ENCODE measurements at regions not wholly inside any gene's neighbourhood (a gene's known extent, or its start where the extent isn't known, plus 50 kb on each side); places are given as distances from the start of the nearest gene placed in this dataset.

GRCh38 chrX:20383477-20383876, 116.8 kb upstream of the RPS6KA3 start:
- no peak for DNase-seq
- Mint-ChIP-seq H3K27ac (no peak overlapping the region), H3K9me3 (peaks cover 0 to 2% (median 0%) of the 10 kb centered on the region in 9 donors), H3K27me3 (no peaks in the 10 kb centered on the region), H3K4me3 (no peak overlapping the region), H3K36me3 (no peaks in the 10 kb centered on the region), H3K4me1 (peaks cover 6 to 14% (median 11%) of the 10 kb centered on the region in 4 donors)
- POLR2A ChIA-PET: no interaction called here
- no peak for ATAC-seq

- POLR2A ChIA-PET: no interaction called here
- Mint-ChIP-seq H3K27me3 (no peaks in the 10 kb centered on the region), H3K36me3 (no peaks in the 10 kb centered on the region), H3K4me1 (peaks cover 8 to 19% (median 14%) of the 10 kb centered on the region in 4 donors), H3K27ac (peak overlapping the region in 2 of 10 donors; percentile 19 to 56), H3K9me3 (peaks cover 0 to 2% (median 0%) of the 10 kb centered on the region in 9 donors), H3K4me3 (peak overlapping the region in 3 of 10 donors; percentile 2 to 42 (median 33))
- ATAC-seq (no peak), DNase-seq (no peak)
Observed at GRCh38 chrX:20382518-20383297, 116.0 kb upstream of the RPS6KA3 start.

GRCh38 chrX:20382082-20382481, 115.4 kb upstream of the RPS6KA3 start:
- ATAC-seq (no peak), DNase-seq (no peak)
- H3K4me1 Mint-ChIP-seq: peaks cover 8 to 19% (median 14%) of the 10 kb centered on the region in 4 donors
- peak overlapping the region in 2 of 10 donors; percentile 33 to 42 for H3K4me3 Mint-ChIP-seq
- H3K27ac Mint-ChIP-seq: no peak overlapping the region
- H3K27me3 Mint-ChIP-seq: no peaks in the 10 kb centered on the region
- POLR2A ChIA-PET: no interaction called here
- H3K36me3 Mint-ChIP-seq: no peaks in the 10 kb centered on the region
- peaks cover 0 to 2% (median 0%) of the 10 kb centered on the region in 9 donors for H3K9me3 Mint-ChIP-seq

DNA sequence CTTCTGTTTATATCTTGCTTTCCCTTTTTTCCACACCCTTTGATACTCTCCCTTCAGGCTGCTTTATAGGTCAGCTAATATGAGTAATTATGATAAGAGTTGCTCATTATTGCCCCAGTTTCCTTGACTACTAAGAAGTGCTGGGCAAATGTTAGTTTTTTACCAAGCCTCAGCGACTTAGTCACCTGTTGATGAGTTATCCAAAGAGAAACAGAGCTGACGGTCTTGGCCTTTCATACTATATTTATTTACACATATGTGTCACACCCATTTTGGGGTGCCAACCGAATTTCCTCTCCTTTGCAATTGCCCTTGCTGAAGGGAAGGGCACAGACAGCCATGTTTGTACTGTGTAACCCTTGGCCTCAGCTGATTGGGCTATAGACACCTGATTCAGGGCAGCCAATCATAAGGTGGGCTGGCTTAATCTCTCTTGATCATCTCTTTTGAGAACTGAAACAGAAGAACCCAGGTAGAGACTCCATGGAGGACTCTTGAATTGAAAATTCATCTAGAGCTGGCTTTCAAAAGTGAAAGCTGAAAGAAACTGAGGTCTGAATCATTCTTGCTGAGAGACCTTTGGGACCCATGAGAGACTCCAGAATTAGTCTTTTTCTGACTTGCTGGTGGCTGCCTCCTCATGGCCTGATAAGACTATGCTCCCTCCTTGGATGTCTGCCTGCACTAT, 111.7 kb upstream of the RPS6KA3 start:
- POLR2A ChIA-PET: interaction anchor here (1.2 kb wide), 1 partner anchor 41 kb away, joined by 3 read pairs; no protein-coding TSS in a partner anchor
- H3K36me3 Mint-ChIP-seq: no peaks in the 10 kb centered on the region
- H3K9me3 Mint-ChIP-seq: peaks cover 0 to 2% (median 0%) of the 10 kb centered on the region in 9 donors
- H3K4me3 Mint-ChIP-seq: no peak overlapping the region
- peaks cover 12 to 29% (median 24%) of the 10 kb centered on the region in 4 donors for H3K4me1 Mint-ChIP-seq
- no peak for DNase-seq
- ATAC-seq: no peak
- no peaks in the 10 kb centered on the region for H3K27me3 Mint-ChIP-seq
- peak overlapping the region in 1 of 10 donors; percentile 46 for H3K27ac Mint-ChIP-seq

DNA sequence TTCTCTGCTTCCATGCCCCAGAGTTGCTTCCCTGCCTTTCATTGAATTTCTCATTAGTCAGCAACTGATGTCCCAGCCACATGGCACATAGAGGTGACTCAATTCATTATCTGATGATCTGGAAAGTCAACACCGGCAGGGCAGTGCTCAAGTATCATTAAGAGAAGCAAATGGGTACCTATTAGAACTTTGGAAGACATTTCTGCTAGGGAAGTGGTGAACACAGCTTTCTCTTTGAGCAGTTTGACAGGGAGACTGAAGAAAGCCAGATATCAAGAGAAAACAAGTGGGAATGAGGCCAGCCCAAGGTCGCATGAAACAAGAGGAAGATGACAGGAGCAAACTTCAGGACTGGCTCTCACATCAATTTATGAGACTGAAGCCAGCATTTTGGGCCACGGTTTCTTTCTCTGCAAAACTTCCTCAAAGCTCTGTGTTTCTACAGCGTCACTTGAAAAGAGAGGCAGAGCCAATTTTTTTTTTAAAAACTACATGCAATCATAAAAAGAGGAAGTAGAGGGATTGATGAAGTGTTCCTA, 108.3 kb upstream of the RPS6KA3 start:
- Mint-ChIP-seq H3K4me1 (peaks cover 8 to 31% (median 24%) of the 10 kb centered on the region in 4 donors), H3K4me3 (peak overlapping the region; percentile 31 to 66 (median 52)), H3K27ac (peak overlapping the region in 3 of 10 donors; percentile 46 to 68 (median 55)), H3K27me3 (no peaks in the 10 kb centered on the region), H3K9me3 (peaks cover 0 to 2% (median 0%) of the 10 kb centered on the region in 9 donors), H3K36me3 (no peaks in the 10 kb centered on the region)
- DNase-seq (no peak), ATAC-seq (no peak)
- POLR2A ChIA-PET: interaction anchor here (0.6 kb wide), 1 partner anchor 109 kb away, joined by 3 read pairs; no protein-coding TSS in a partner anchor

- ATAC-seq (no peak), DNase-seq (no peak)
- POLR2A ChIA-PET: no interaction called here
- Mint-ChIP-seq H3K4me3 (peak overlapping the region in 1 of 10 donors; percentile 66), H3K27ac (peak overlapping the region in 2 of 10 donors; percentile 46 to 68), H3K27me3 (no peaks in the 10 kb centered on the region), H3K9me3 (peaks cover 0 to 2% (median 0%) of the 10 kb centered on the region in 9 donors), H3K4me1 (peaks cover 8 to 31% (median 24%) of the 10 kb centered on the region in 4 donors), H3K36me3 (no peaks in the 10 kb centered on the region)
Observed at GRCh38 chrX:20374450-20374849, 107.7 kb upstream of the RPS6KA3 start.

- Mint-ChIP-seq H3K27me3 (no peaks in the 10 kb centered on the region), H3K4me1 (peaks cover 7 to 29% (median 22%) of the 10 kb centered on the region in 4 donors), H3K9me3 (peaks cover 0 to 2% (median 0%) of the 10 kb centered on the region in 9 donors), H3K27ac (no peak overlapping the region), H3K36me3 (no peaks in the 10 kb centered on the region), H3K4me3 (no peak overlapping the region)
- ATAC-seq (no peak), DNase-seq (no peak)
- POLR2A ChIA-PET: no interaction called here
Observed at GRCh38 chrX:20373063-20373462, 106.4 kb upstream of the RPS6KA3 start.

- ATAC-seq (no peak), DNase-seq (no peak)
- Mint-ChIP-seq H3K4me1 (peaks cover 6 to 28% (median 21%) of the 10 kb centered on the region in 4 donors), H3K36me3 (no peaks in the 10 kb centered on the region), H3K9me3 (peaks cover 0 to 2% (median 0%) of the 10 kb centered on the region in 9 donors), H3K4me3 (no peak overlapping the region), H3K27me3 (no peaks in the 10 kb centered on the region), H3K27ac (no peak overlapping the region)
- POLR2A ChIA-PET: no interaction called here
Observed at GRCh38 chrX:20372533-20372932, 105.8 kb upstream of the RPS6KA3 start.

- H3K27me3 Mint-ChIP-seq: no peaks in the 10 kb centered on the region
- no peak overlapping the region for H3K27ac Mint-ChIP-seq
- peaks cover 0 to 12% (median 12%) of the 10 kb centered on the region in 4 donors for H3K4me1 Mint-ChIP-seq
- H3K36me3 Mint-ChIP-seq: no peaks in the 10 kb centered on the region
- peaks cover 0 to 2% (median 0%) of the 10 kb centered on the region in 9 donors for H3K9me3 Mint-ChIP-seq
- H3K4me3 Mint-ChIP-seq: no peak overlapping the region
- ATAC-seq: no peak
- POLR2A ChIA-PET: no interaction called here
- DNase-seq: no peak
Observed at GRCh38 chrX:20369468-20369867, 102.8 kb upstream of the RPS6KA3 start.

- POLR2A ChIA-PET: no interaction called here
- no peak for DNase-seq
- no peaks in the 10 kb centered on the region for H3K27me3 Mint-ChIP-seq
- ATAC-seq: no peak
- no peak overlapping the region for H3K4me3 Mint-ChIP-seq
- no peaks in the 10 kb centered on the region for H3K36me3 Mint-ChIP-seq
- H3K4me1 Mint-ChIP-seq: peaks cover 0 to 5% (median 3%) of the 10 kb centered on the region in 4 donors
- H3K9me3 Mint-ChIP-seq: no peaks in the 10 kb centered on the region
- H3K27ac Mint-ChIP-seq: no peak overlapping the region
Observed at GRCh38 chrX:20364238-20364637, 97.5 kb upstream of the RPS6KA3 start.

DNA sequence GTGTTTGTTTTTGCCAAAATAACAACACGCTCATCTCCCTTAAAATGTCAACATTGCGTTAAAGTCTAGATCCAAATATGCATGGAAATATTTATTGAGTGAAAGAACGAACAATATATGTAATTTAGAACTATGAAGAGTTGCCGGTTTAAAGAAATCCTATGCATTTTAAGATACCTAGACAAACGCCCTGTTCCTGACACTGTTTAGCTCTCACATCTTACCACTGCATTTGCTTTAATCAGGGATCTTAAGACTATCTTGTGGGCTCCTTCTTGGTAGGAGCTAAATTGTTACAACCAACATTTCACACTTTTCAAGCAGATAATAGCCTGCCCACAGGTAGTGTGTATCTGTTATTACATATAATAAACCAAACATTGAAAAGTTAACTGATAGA, 96.6 kb upstream of the RPS6KA3 start:
- Mint-ChIP-seq H3K4me3 (no peak overlapping the region), H3K36me3 (no peaks in the 10 kb centered on the region), H3K27me3 (no peaks in the 10 kb centered on the region), H3K4me1 (peaks cover 0 to 5% (median 2%) of the 10 kb centered on the region in 4 donors), H3K9me3 (peaks cover 0 to 2% (median 0%) of the 10 kb centered on the region in 9 donors), H3K27ac (no peak overlapping the region)
- DNase-seq (no peak), ATAC-seq (no peak)
- POLR2A ChIA-PET: no interaction called here

GRCh38 chrX:20362268-20363267, 95.9 kb upstream of the RPS6KA3 start:
- H3K27me3 Mint-ChIP-seq: no peaks in the 10 kb centered on the region
- peaks cover 0 to 2% (median 0%) of the 10 kb centered on the region in 9 donors for H3K9me3 Mint-ChIP-seq
- H3K36me3 Mint-ChIP-seq: no peaks in the 10 kb centered on the region
- peaks cover 0 to 5% (median 4%) of the 10 kb centered on the region in 4 donors for H3K4me1 Mint-ChIP-seq
- no peak for ATAC-seq
- no peak overlapping the region for H3K27ac Mint-ChIP-seq
- DNase-seq: no peak
- POLR2A ChIA-PET: no interaction called here
- H3K4me3 Mint-ChIP-seq: no peak overlapping the region
